ENCODE measurements at regions not wholly inside any gene's neighbourhood (a gene's known extent, or its start where the extent isn't known, plus 50 kb on each side); places are given as distances from the start of the nearest gene placed in this dataset.
A peak's percentile ranks its signal among the peaks of the same experiment; 100 is the strongest.

GRCh38 chr7:26100406-26101339, 51.3 kb upstream of the NFE2L3 start:
- no peaks in the 10 kb centered on the region for H3K79me2 ChIP-seq (ENCODE audit: insufficient read depth, low read length)
- H3K27ac ChIP-seq (ENCODE audit: low read depth, low read length) = no peak overlapping the region
- H3K9me3 ChIP-seq (ENCODE audit: insufficient read depth, low read depth, low read length) = no peaks in the 10 kb centered on the region
- TF ChIP-seq, protein P1, sequence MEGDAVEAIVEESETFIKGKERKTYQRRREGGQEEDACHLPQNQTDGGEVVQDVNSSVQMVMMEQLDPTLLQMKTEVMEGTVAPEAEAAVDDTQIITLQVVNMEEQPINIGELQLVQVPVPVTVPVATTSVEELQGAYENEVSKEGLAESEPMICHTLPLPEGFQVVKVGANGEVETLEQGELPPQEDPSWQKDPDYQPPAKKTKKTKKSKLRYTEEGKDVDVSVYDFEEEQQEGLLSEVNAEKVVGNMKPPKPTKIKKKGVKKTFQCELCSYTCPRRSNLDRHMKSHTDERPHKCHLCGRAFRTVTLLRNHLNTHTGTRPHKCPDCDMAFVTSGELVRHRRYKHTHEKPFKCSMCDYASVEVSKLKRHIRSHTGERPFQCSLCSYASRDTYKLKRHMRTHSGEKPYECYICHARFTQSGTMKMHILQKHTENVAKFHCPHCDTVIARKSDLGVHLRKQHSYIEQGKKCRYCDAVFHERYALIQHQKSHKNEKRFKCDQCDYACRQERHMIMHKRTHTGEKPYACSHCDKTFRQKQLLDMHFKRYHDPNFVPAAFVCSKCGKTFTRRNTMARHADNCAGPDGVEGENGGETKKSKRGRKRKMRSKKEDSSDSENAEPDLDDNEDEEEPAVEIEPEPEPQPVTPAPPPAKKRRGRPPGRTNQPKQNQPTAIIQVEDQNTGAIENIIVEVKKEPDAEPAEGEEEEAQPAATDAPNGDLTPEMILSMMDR (IDR thresholded peaks at IDR 0.05; ENCODE audit: insufficient read depth, low read depth, low read length) = no peak
- Mint-ChIP-seq H3K9me3 (ENCODE audit: unreplicated experiment) (no peaks in the 10 kb centered on the region), H3K36me3 (ENCODE audit: low read depth, unreplicated experiment) (no peaks in the 10 kb centered on the region), H3K27ac (ENCODE audit: unreplicated experiment) (no peak overlapping the region), H3K27me3 (ENCODE audit: low read depth, unreplicated experiment) (peaks cover 3% of the 10 kb centered on the region), H3K4me3 (ENCODE audit: unreplicated experiment) (no peak overlapping the region), H3K4me1 (ENCODE audit: low read depth, unreplicated experiment) (peaks cover 4% of the 10 kb centered on the region)
- FAIRE-seq (no peak), DNase-seq (ENCODE audit: low read depth) (no peak)
- no peak overlapping the region for H3K9ac ChIP-seq (ENCODE audit: low read length)
- H3K36me3 ChIP-seq (ENCODE audit: insufficient read depth, low read length) = no peaks in the 10 kb centered on the region
- H3K4me2 ChIP-seq (ENCODE audit: low read length) = no peak overlapping the region
- no peak overlapping the region for H2AFZ ChIP-seq (ENCODE audit: low read depth, low read length)
- H3K4me1 ChIP-seq (ENCODE audit: insufficient read depth, low read length) = no peaks in the 10 kb centered on the region
- H4K20me1 ChIP-seq (ENCODE audit: insufficient read depth, low read length) = no peaks in the 10 kb centered on the region
- no peaks in the 10 kb centered on the region for H3K27me3 ChIP-seq (ENCODE audit: insufficient read depth, low read length)
- H3K4me3 ChIP-seq (ENCODE audit: insufficient read depth, low read depth, low read length) = no peak overlapping the region

GRCh38 chr7:26101361-26102151, 50.4 kb upstream of the NFE2L3 start:
- H3K4me1 Mint-ChIP-seq (ENCODE audit: low read depth, unreplicated experiment) = peaks cover 4% of the 10 kb centered on the region
- no peak for FAIRE-seq
- H3K9me3 Mint-ChIP-seq (ENCODE audit: unreplicated experiment) = no peaks in the 10 kb centered on the region
- no peak for TF ChIP-seq EZH2 (IDR thresholded peaks at IDR 0.05; ENCODE audit: insufficient read depth, low read length)
- TF ChIP-seq, protein P1 (IDR thresholded peaks at IDR 0.05; ENCODE audit: insufficient read depth, low read depth, low read length) = no peak
- no peak overlapping the region for H3K4me3 Mint-ChIP-seq (ENCODE audit: unreplicated experiment)
- Histone ChIP-seq H3K79me2 (ENCODE audit: insufficient read depth, low read length) (no peaks in the 10 kb centered on the region), H3K27me3 (ENCODE audit: insufficient read depth, low read length) (no peaks in the 10 kb centered on the region), H4K20me1 (ENCODE audit: insufficient read depth, low read length) (no peaks in the 10 kb centered on the region), H3K4me3 (ENCODE audit: insufficient read depth, low read depth, low read length) (no peak overlapping the region), H2AFZ (ENCODE audit: low read depth, low read length) (peak overlapping the region; percentile 63), H3K9me3 (ENCODE audit: insufficient read depth, low read depth, low read length) (no peaks in the 10 kb centered on the region), H3K9ac (ENCODE audit: low read length) (no peak overlapping the region), H3K4me2 (ENCODE audit: low read length) (peak overlapping the region; percentile 57), H3K36me3 (ENCODE audit: insufficient read depth, low read length) (no peaks in the 10 kb centered on the region), H3K4me1 (ENCODE audit: insufficient read depth, low read length) (no peaks in the 10 kb centered on the region), H3K27ac (ENCODE audit: low read depth, low read length) (no peak overlapping the region)
- peaks cover 5% of the 10 kb centered on the region for H3K27me3 Mint-ChIP-seq (ENCODE audit: low read depth, unreplicated experiment)
- H3K36me3 Mint-ChIP-seq (ENCODE audit: low read depth, unreplicated experiment) = no peaks in the 10 kb centered on the region
- H3K27ac Mint-ChIP-seq (ENCODE audit: unreplicated experiment) = no peak overlapping the region
- no peak for DNase-seq (ENCODE audit: low read depth)

Measured in astrocyte (in vitro differentiated cells and primary cell).